Activated naive CD4-positive, alpha-beta T cell treated with anti-CD3 and anti-CD28 coated beads, Interleukin-2, amount 10 ng/mL, durations not matched to agents 7 days and 5 days (primary cell): ENCODE measurements at regions not wholly inside any gene's neighbourhood (a gene's known extent, or its start where the extent isn't known, plus 50 kb on each side); places are given as distances from the start of the nearest gene placed in this dataset.
"Not testable (repeated sequence)": the region's sequence is repeated elsewhere in the genome, so short reads cannot be mapped to it uniquely, and the experiment has no call there.

Experiments used
- CTCF ChIA-PET: fragments of 350-600 bp; sonication (Branson Sonifier 250); formaldehyde crosslinking; loops from one replicate; lab custom pipeline; 2021; ENCODE audit warnings: antibody characterized with exemption; lab: Charles Lee
- DNase-seq: peaks from one replicate; pipeline ENCODE4 v3.0.0-alpha.2; 2020
- H3K27ac Mint-ChIP-seq: one replicate; pipeline ENCODE4 v1.8.0; 2021; ENCODE audit warnings: mild to moderate bottlenecking, moderate library complexity, mixed read lengths
- H3K27me3 Mint-ChIP-seq: one replicate; pipeline ENCODE4 v1.8.0; 2021; ENCODE audit warnings: mild to moderate bottlenecking, mixed read lengths
- H3K36me3 Mint-ChIP-seq: one replicate; pipeline ENCODE4 v1.8.0; 2021; ENCODE audit warnings: mixed read lengths
- H3K4me1 Mint-ChIP-seq: one replicate; pipeline ENCODE4 v1.8.0; 2021; ENCODE audit warnings: mixed read lengths
- H3K4me3 Mint-ChIP-seq: one replicate; pipeline ENCODE4 v1.8.0; 2021; ENCODE audit warnings: mild to moderate bottlenecking, moderate library complexity, mixed read lengths
- H3K9me3 Mint-ChIP-seq: one replicate; pipeline ENCODE4 v1.8.0; 2021; ENCODE audit warnings: mixed read lengths

GRCh38 chr4:52201715-52202114, 150.6 kb downstream of the SPATA18 start:
- DNase-seq = no peak
- H3K4me1 Mint-ChIP-seq = no peaks in the 10 kb centered on the region
- no peaks in the 10 kb centered on the region for H3K36me3 Mint-ChIP-seq
- H3K9me3 Mint-ChIP-seq = peaks cover 4% of the 10 kb centered on the region
- H3K27ac Mint-ChIP-seq = no peak overlapping the region
- H3K4me3 Mint-ChIP-seq = no peak overlapping the region
- no peaks in the 10 kb centered on the region for H3K27me3 Mint-ChIP-seq
- CTCF ChIA-PET = no interaction called here

GRCh38 chr4:52202251-52202779, 151.2 kb downstream of the SPATA18 start:
- Mint-ChIP-seq H3K27me3 (no peaks in the 10 kb centered on the region), H3K4me1 (no peaks in the 10 kb centered on the region), H3K9me3 (peaks cover 4% of the 10 kb centered on the region), H3K4me3 (no peak overlapping the region), H3K36me3 (no peaks in the 10 kb centered on the region), H3K27ac (no peak overlapping the region)
- CTCF ChIA-PET = no interaction called here
- no peak for DNase-seq

GRCh38 chr4:52202931-52203330, 151.8 kb downstream of the SPATA18 start:
- no peak overlapping the region for H3K4me3 Mint-ChIP-seq
- DNase-seq = no peak
- H3K9me3 Mint-ChIP-seq = peaks cover 4% of the 10 kb centered on the region
- H3K27me3 Mint-ChIP-seq = no peaks in the 10 kb centered on the region
- CTCF ChIA-PET = no interaction called here
- H3K36me3 Mint-ChIP-seq = no peaks in the 10 kb centered on the region
- no peaks in the 10 kb centered on the region for H3K4me1 Mint-ChIP-seq
- no peak overlapping the region for H3K27ac Mint-ChIP-seq

- Mint-ChIP-seq H3K27me3 (no peaks in the 10 kb centered on the region), H3K4me1 (no peaks in the 10 kb centered on the region), H3K27ac (no peak overlapping the region), H3K36me3 (no peaks in the 10 kb centered on the region), H3K4me3 (no peak overlapping the region), H3K9me3 (peaks cover 4% of the 10 kb centered on the region)
- CTCF ChIA-PET = no interaction called here
- DNase-seq = no peak
Measured at GRCh38 chr4:52203351-52203750, 152.2 kb downstream of the SPATA18 start.

- no peak overlapping the region for H3K27ac Mint-ChIP-seq
- H3K27me3 Mint-ChIP-seq = no peaks in the 10 kb centered on the region
- DNase-seq = no peak
- CTCF ChIA-PET = no interaction called here
- no peaks in the 10 kb centered on the region for H3K36me3 Mint-ChIP-seq
- no peak overlapping the region for H3K4me3 Mint-ChIP-seq
- peaks cover 2% of the 10 kb centered on the region for H3K9me3 Mint-ChIP-seq
- no peaks in the 10 kb centered on the region for H3K4me1 Mint-ChIP-seq
Measured at GRCh38 chr4:52204921-52205320, 153.8 kb downstream of the SPATA18 start.

GRCh38 chr4:52207146-52207545, 156.0 kb downstream of the SPATA18 start:
- CTCF ChIA-PET, DNase-seq: not testable (repeated sequence)

GRCh38 chr4:52212702-52213101, 161.6 kb downstream of the SPATA18 start:
- H3K27me3 Mint-ChIP-seq = no peaks in the 10 kb centered on the region
- H3K4me3 Mint-ChIP-seq = no peak overlapping the region
- H3K4me1 Mint-ChIP-seq = no peaks in the 10 kb centered on the region
- H3K36me3 Mint-ChIP-seq = no peaks in the 10 kb centered on the region
- no peak overlapping the region for H3K27ac Mint-ChIP-seq
- H3K9me3 Mint-ChIP-seq = peaks cover 8% of the 10 kb centered on the region
- CTCF ChIA-PET = no interaction called here
- no peak for DNase-seq

More at GRCh38 chr4:52207146-52207545, 156.0 kb downstream of the SPATA18 start:
- H3K4me3 Mint-ChIP-seq, H3K36me3 Mint-ChIP-seq, H3K27me3 Mint-ChIP-seq, H3K4me1 Mint-ChIP-seq, H3K27ac Mint-ChIP-seq, H3K9me3 Mint-ChIP-seq: not testable (repeated sequence)

- Mint-ChIP-seq H3K36me3 (no peaks in the 10 kb centered on the region), H3K4me3 (no peak overlapping the region), H3K27me3 (no peaks in the 10 kb centered on the region), H3K4me1 (no peaks in the 10 kb centered on the region), H3K27ac (no peak overlapping the region), H3K9me3 (no peaks in the 10 kb centered on the region)
- DNase-seq = no peak
- CTCF ChIA-PET = no interaction called here
Measured at GRCh38 chr4:52231526-52231925, 180.4 kb downstream of the SPATA18 start.

GRCh38 chr4:52234561-52235440, 183.7 kb downstream of the SPATA18 start:
- no peak for DNase-seq
- H3K27me3 Mint-ChIP-seq = no peaks in the 10 kb centered on the region
- H3K9me3 Mint-ChIP-seq = no peaks in the 10 kb centered on the region
- CTCF ChIA-PET = no interaction called here
- H3K27ac Mint-ChIP-seq = no peak overlapping the region
- H3K4me3 Mint-ChIP-seq = no peak overlapping the region
- H3K36me3 Mint-ChIP-seq = no peaks in the 10 kb centered on the region
- no peaks in the 10 kb centered on the region for H3K4me1 Mint-ChIP-seq

- H3K27me3 Mint-ChIP-seq = no peaks in the 10 kb centered on the region
- no peaks in the 10 kb centered on the region for H3K9me3 Mint-ChIP-seq
- H3K27ac Mint-ChIP-seq = no peak overlapping the region
- DNase-seq = no peak
- no peak overlapping the region for H3K4me3 Mint-ChIP-seq
- CTCF ChIA-PET = no interaction called here
- no peaks in the 10 kb centered on the region for H3K4me1 Mint-ChIP-seq
- no peaks in the 10 kb centered on the region for H3K36me3 Mint-ChIP-seq
Measured at GRCh38 chr4:52235552-52236201, 184.6 kb downstream of the SPATA18 start.

GRCh38 chr4:52241916-52242315, 190.8 kb downstream of the SPATA18 start:
- no peak for DNase-seq
- Mint-ChIP-seq H3K4me3 (no peak overlapping the region), H3K9me3 (peaks cover 2% of the 10 kb centered on the region), H3K27ac (no peak overlapping the region), H3K4me1 (no peaks in the 10 kb centered on the region), H3K36me3 (no peaks in the 10 kb centered on the region), H3K27me3 (no peaks in the 10 kb centered on the region)
- CTCF ChIA-PET = no interaction called here

GRCh38 chr4:52243367-52243766, 192.3 kb downstream of the SPATA18 start:
- H3K9me3 Mint-ChIP-seq = peaks cover 2% of the 10 kb centered on the region
- CTCF ChIA-PET = no interaction called here

GRCh38 chr4:52244103-52244775, 193.1 kb downstream of the SPATA18 start:
- DNase-seq = no peak
- Mint-ChIP-seq H3K4me3 (no peak overlapping the region), H3K27me3 (no peaks in the 10 kb centered on the region), H3K4me1 (no peaks in the 10 kb centered on the region), H3K27ac (no peak overlapping the region), H3K9me3 (peaks cover 2% of the 10 kb centered on the region), H3K36me3 (no peaks in the 10 kb centered on the region)
- CTCF ChIA-PET = no interaction called here

More at GRCh38 chr4:52243367-52243766, 192.3 kb downstream of the SPATA18 start:
- Mint-ChIP-seq H3K27me3 (no peaks in the 10 kb centered on the region), H3K27ac (no peak overlapping the region), H3K4me1 (no peaks in the 10 kb centered on the region), H3K4me3 (no peak overlapping the region), H3K36me3 (no peaks in the 10 kb centered on the region)
- DNase-seq = no peak

- Mint-ChIP-seq H3K4me3 (no peak overlapping the region), H3K9me3 (peaks cover 2% of the 10 kb centered on the region), H3K27me3 (no peaks in the 10 kb centered on the region), H3K4me1 (no peaks in the 10 kb centered on the region), H3K36me3 (no peaks in the 10 kb centered on the region), H3K27ac (no peak overlapping the region)
- DNase-seq = no peak
- CTCF ChIA-PET = no interaction called here
Measured at GRCh38 chr4:52244848-52245247, 193.7 kb downstream of the SPATA18 start.
